Activated CD8-positive, alpha-beta T cell treated with anti-CD3 and anti-CD28 coated beads for 36 hours (primary cell): ENCODE measurements at regions not wholly inside any gene's neighbourhood (a gene's known extent, or its start where the extent isn't known, plus 50 kb on each side); places are given as distances from the start of the nearest gene placed in this dataset.

ENCODE experiments used
- ATAC-seq: fragments of 200-7000 bp; cut with Tn5 transposase; one replicate; pipeline ENCODE4 v1.10.0; 2021; ENCODE audit warnings: mild to moderate bottlenecking, moderate library complexity
- CTCF ChIA-PET: fragments of 350-600 bp; sonication (Branson Sonifier 250); formaldehyde crosslinking; loops from one replicate; lab custom pipeline; 2021; ENCODE audit warnings: antibody characterized with exemption; lab: Charles Lee
- POLR2A ChIA-PET: fragments of 350-600 bp; sonication (Branson Sonifier 250); formaldehyde crosslinking; loops from one replicate; lab custom pipeline; 2021; ENCODE audit warnings: antibody characterized with exemption; lab: Charles Lee
- DNase-seq: peaks from one replicate; pipeline ENCODE4 v3.0.0-alpha.2; 2020
- H3K27ac Mint-ChIP-seq: one replicate; pipeline ENCODE4 v1.8.0; 2021; ENCODE audit warnings: mild to moderate bottlenecking, mixed read lengths
- H3K27me3 Mint-ChIP-seq: one replicate; pipeline ENCODE4 v1.8.0; 2021; ENCODE audit warnings: mixed read lengths
- H3K36me3 Mint-ChIP-seq: one replicate; pipeline ENCODE4 v1.8.0; 2021; ENCODE audit warnings: low read depth, mixed read lengths
- H3K4me1 Mint-ChIP-seq: one replicate; pipeline ENCODE4 v1.8.0; 2021; ENCODE audit warnings: low read depth, mixed read lengths
- H3K4me3 Mint-ChIP-seq: one replicate; pipeline ENCODE4 v1.8.0; 2021; ENCODE audit warnings: mild to moderate bottlenecking, moderate library complexity, mixed read lengths
- H3K9me3 Mint-ChIP-seq: one replicate; pipeline ENCODE4 v1.8.0; 2021; ENCODE audit warnings: mixed read lengths
- CTCF ChIP-seq: fragments of 200-600 bp; IDR thresholded peaks from one replicate; pipeline ENCODE4 v1.8.0; 2022; ENCODE audit warnings: antibody characterized with exemption, mild to moderate bottlenecking
- intact Hi-C: fragments of 100-400 bp; cut with micrococcal nuclease; formaldehyde crosslinking; loops from one replicate; pipeline ENCODE4 v1.10.0; 2022

GRCh38 chr12:92608151-92609091, 94.4 kb upstream of the PLEKHG7 start:
- H3K4me3 Mint-ChIP-seq = peak overlapping the region; percentile 11
- peak overlapping the region; percentile 39 for H3K27ac Mint-ChIP-seq
- H3K9me3 Mint-ChIP-seq = no peaks in the 10 kb centered on the region
- DNase-seq = no peak
- H3K27me3 Mint-ChIP-seq = no peaks in the 10 kb centered on the region
- POLR2A ChIA-PET = interaction anchor here (0.6 kb wide), 1 partner anchor 747 kb away, joined by 5 read pairs; no protein-coding TSS in a partner anchor
- no peak for ATAC-seq
- no peaks in the 10 kb centered on the region for H3K36me3 Mint-ChIP-seq
- TF ChIP-seq CTCF = no peak
- CTCF ChIA-PET = interaction anchor here (0.6 to 1.6 kb wide), 4 partner anchors 10 to 799 kb away, joined by 3 to 4 read pairs (median 4); no protein-coding TSS in a partner anchor
- intact Hi-C loops = no loop called here
- peaks cover 18% of the 10 kb centered on the region for H3K4me1 Mint-ChIP-seq

DNA sequence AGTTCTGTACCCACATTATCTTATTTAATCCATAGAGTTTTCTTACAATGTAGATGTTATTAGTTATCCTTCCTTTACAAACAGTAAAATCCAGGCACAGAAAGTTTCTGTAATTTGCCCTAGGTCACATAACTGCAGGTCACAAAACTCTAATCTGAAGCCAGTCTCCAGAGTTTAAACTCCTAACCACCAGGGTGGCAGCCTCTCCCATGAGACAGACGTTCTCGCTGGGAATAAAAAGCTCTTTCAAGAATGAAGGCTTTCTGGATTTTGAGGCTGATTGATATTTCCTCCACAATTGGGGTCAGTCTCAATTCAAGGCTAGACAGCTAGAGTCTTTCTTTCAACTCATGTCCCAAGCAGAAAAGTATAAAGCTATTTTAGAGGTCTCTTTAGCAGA, 95.8 kb upstream of the PLEKHG7 start:
- H3K36me3 Mint-ChIP-seq = peaks cover 2% of the 10 kb centered on the region
- ATAC-seq = no peak
- peaks cover 3% of the 10 kb centered on the region for H3K9me3 Mint-ChIP-seq
- no peaks in the 10 kb centered on the region for H3K27me3 Mint-ChIP-seq
- intact Hi-C loops = no loop called here
- no peak overlapping the region for H3K4me3 Mint-ChIP-seq
- H3K4me1 Mint-ChIP-seq = peaks cover 27% of the 10 kb centered on the region
- no peak for DNase-seq
- TF ChIP-seq CTCF = no peak
- ChIA-PET CTCF (no interaction called here), POLR2A (no interaction called here)
- no peak overlapping the region for H3K27ac Mint-ChIP-seq

- POLR2A ChIA-PET = no interaction called here
- H3K4me1 Mint-ChIP-seq = peaks cover 29% of the 10 kb centered on the region
- intact Hi-C loops = no loop called here
- no peak for TF ChIP-seq CTCF
- no peak for ATAC-seq
- no peak overlapping the region for H3K4me3 Mint-ChIP-seq
- CTCF ChIA-PET = no interaction called here
- peaks cover 12% of the 10 kb centered on the region for H3K36me3 Mint-ChIP-seq
- no peaks in the 10 kb centered on the region for H3K27me3 Mint-ChIP-seq
- DNase-seq = no peak
- no peak overlapping the region for H3K27ac Mint-ChIP-seq
- H3K9me3 Mint-ChIP-seq = peaks cover 15% of the 10 kb centered on the region
Measured at GRCh38 chr12:92605621-92606170, 97.1 kb upstream of the PLEKHG7 start.

GRCh38 chr12:92604786-92605185, 98.0 kb upstream of the PLEKHG7 start:
- intact Hi-C loops = no loop called here
- DNase-seq = no peak
- no peak overlapping the region for H3K4me3 Mint-ChIP-seq
- peaks cover 29% of the 10 kb centered on the region for H3K4me1 Mint-ChIP-seq
- H3K27me3 Mint-ChIP-seq = no peaks in the 10 kb centered on the region
- H3K9me3 Mint-ChIP-seq = peaks cover 22% of the 10 kb centered on the region
- ATAC-seq = no peak
- POLR2A ChIA-PET = interaction anchor here (1.5 kb wide), 1 partner anchor 10 kb away, joined by 5 read pairs; no protein-coding TSS in a partner anchor
- H3K36me3 Mint-ChIP-seq = peaks cover 17% of the 10 kb centered on the region
- H3K27ac Mint-ChIP-seq = no peak overlapping the region
- CTCF ChIA-PET = no interaction called here
- TF ChIP-seq CTCF = no peak
